ENCODE measurements at regions not wholly inside any gene's neighbourhood (a gene's known extent, or its start where the extent isn't known, plus 50 kb on each side); places are given as distances from the start of the nearest gene placed in this dataset.
A peak's percentile ranks its signal among the peaks of the same experiment; 100 is the strongest.
"Not testable (repeated sequence)": the region's sequence is repeated elsewhere in the genome, so short reads cannot be mapped to it uniquely, and the experiment has no call there.

DNA sequence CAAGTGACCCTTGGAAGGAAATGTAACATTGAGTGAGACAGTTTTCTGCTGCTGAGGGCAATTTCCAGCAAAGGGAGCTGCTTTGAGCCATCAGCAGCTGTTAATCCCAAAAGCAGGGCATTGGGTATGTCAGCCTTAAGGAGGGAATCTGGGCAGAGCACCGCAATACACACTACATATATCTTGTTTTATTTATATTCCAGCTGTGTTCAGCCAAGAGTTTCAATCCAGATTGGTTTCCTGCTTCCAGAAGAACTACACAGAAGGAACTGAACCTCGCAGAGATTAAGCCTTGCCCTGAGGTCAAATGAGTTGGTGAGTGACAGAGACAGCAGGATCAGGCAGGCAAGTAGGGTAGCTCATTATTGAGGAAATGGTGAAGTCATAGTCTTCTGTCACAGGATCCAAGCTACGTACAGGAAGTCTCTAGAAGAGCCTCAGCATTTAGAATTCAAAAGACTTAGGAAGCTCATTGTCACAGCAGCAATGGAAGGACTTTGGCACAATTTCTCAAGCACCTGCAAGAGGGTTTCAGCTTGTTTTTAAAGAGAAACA, 109.9 kb upstream of the HEY2 start:
- intact Hi-C loops (cut with DNase I; ENCODE audit: low total_unique reads), result no loop called here

DNA sequence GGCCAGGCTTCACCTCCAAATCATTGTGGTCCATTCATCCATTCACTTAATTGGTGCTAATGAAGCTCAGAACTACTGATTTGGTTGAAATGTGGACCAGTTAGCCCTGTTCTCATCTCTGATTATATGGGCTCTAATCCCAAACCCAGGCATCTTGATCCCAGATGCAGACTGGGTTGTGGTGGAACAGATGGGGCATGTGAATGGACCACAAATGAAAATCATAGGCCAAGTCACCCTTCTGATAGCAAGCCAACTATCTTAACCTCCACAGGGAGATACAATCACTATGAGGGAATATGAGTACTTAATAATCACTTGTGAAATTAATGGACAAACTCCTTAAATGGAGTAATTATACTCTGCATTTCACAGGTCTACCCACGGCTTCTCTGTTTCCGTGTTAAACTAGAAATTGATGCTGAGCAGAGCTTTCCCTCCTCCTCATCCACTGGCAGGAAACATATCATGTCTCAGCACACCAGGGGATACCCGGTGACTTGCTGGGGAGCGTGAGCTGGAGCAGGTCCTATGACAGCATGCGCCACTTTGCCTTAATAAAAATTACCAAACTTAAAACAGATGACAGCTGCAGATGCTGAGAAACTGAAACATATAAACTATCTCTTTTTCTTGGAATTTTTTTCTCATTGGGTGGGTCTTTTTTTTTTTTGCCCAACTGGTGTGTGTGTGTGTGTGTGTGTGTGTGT, 108.8 kb upstream of the HEY2 start:
- in situ Hi-C loops (cut with MboI; ENCODE audit: low sequenced_read_pairs in 4 of 4) (no loop called here), intact Hi-C loops (cut with DNase I; ENCODE audit: low total_unique reads) (no loop called here)
- Histone ChIP-seq H3K27ac (no peak overlapping the region), H3K4me1 (peaks cover 8 to 16% of the 10 kb centered on the region in 2 donors), H3K4me3 (no peak overlapping the region), H3K9me3 (no peaks in the 10 kb centered on the region), H3K36me3 (no peaks in the 10 kb centered on the region), H3K27me3 (no peaks in the 10 kb centered on the region)
- TF ChIP-seq, protein P1, sequence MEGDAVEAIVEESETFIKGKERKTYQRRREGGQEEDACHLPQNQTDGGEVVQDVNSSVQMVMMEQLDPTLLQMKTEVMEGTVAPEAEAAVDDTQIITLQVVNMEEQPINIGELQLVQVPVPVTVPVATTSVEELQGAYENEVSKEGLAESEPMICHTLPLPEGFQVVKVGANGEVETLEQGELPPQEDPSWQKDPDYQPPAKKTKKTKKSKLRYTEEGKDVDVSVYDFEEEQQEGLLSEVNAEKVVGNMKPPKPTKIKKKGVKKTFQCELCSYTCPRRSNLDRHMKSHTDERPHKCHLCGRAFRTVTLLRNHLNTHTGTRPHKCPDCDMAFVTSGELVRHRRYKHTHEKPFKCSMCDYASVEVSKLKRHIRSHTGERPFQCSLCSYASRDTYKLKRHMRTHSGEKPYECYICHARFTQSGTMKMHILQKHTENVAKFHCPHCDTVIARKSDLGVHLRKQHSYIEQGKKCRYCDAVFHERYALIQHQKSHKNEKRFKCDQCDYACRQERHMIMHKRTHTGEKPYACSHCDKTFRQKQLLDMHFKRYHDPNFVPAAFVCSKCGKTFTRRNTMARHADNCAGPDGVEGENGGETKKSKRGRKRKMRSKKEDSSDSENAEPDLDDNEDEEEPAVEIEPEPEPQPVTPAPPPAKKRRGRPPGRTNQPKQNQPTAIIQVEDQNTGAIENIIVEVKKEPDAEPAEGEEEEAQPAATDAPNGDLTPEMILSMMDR (IDR thresholded peaks at IDR 0.05 in 4 of 5, conservative IDR thresholded peaks at IDR 0.05 in 1 of 5), result no peak
- TF ChIP-seq POLR2A (IDR thresholded peaks at IDR 0.05), result no peak
- DNase-seq (no peak), ATAC-seq (no peak)

More for the DNA sequence above, 109.9 kb upstream of the HEY2 start:
- Histone ChIP-seq H3K9me3 (no peaks in the 10 kb centered on the region), H3K36me3 (no peaks in the 10 kb centered on the region), H3K27ac (peak overlapping the region in 3 of 4 donors; percentile 11 to 53 (median 33)), H3K4me1 (peaks cover 8 to 16% of the 10 kb centered on the region in 2 donors), H3K4me3 (no peak overlapping the region), H3K27me3 (no peaks in the 10 kb centered on the region)
- TF ChIP-seq POLR2A (IDR thresholded peaks at IDR 0.05), result no peak
- TF ChIP-seq, protein P1 (IDR thresholded peaks at IDR 0.05 in 4 of 5, conservative IDR thresholded peaks at IDR 0.05 in 1 of 5), result no peak
- ATAC-seq, result peak in 1 of 2 donors; percentile 75
- DNase-seq, result no peak
- in situ Hi-C loops (cut with MboI; ENCODE audit: low sequenced_read_pairs in 4 of 4), result no loop called here

DNA sequence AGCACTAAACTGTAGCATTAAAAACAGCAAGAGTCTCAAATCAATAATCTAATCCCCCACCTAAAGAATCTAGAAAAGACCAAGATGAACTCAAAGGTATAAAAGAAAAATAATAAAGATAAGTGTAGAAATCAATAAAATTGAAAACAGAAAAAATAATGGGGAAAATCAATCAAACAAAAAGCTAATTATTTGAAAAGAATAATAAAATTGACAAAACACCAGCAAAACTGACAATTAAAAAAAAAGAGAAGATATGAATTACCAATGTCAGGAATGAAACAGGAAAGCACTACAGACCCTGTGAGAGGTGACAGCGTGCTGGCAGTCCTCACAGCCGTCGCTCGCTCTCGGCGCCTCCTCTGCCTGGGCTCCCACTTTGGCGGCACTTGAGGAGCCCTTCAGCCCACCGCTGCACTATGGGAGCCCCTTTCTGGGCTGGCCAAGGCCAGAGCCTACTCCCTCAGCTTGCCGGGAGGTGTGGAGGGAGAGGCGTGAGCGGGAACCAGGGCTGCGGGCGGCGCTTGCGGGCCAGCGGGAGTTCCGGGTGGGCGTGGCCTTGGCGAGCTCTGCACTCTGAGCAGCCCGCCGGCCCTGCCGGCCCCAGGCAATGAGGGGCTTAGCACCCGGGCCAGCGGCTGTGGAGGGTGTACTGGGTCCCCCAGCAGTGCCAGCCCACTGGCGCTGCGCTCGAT, 105.3 kb upstream of the HEY2 start:
- in situ Hi-C loops (cut with MboI; ENCODE audit: low sequenced_read_pairs in 4 of 4); H3K4me3 ChIP-seq; intact Hi-C loops (cut with DNase I; ENCODE audit: low total_unique reads); H3K36me3 ChIP-seq; DNase-seq; ATAC-seq; H3K27me3 ChIP-seq; H3K27ac ChIP-seq; H3K9me3 ChIP-seq: not testable (repeated sequence)
- peaks cover 4 to 14% of the 10 kb centered on the region in 2 donors for H3K4me1 ChIP-seq

DNA sequence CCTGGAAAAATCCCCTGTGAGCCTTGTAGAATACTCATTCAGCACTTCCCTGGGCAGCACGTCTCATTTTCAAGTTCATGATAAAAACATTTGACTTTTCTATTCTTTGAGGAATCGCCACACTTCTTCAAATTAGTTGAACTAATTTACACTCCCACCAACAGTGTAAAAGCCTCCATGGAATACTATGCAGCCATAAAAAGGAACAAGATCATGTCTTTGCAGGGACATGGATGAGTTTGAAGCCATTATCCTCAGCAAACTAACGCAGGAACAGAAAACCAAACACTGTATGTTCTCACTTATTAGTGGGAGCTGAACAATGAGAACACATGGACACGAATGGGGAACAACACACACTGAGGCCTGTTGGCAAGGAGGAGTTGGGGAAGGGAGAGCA, 102.0 kb upstream of the HEY2 start:
- no peaks in the 10 kb centered on the region for H3K9me3 ChIP-seq
- no peak for TF ChIP-seq POLR2A (IDR thresholded peaks at IDR 0.05)
- TF ChIP-seq, protein P1 (IDR thresholded peaks at IDR 0.05 in 4 of 5, conservative IDR thresholded peaks at IDR 0.05 in 1 of 5), result no peak
- no peaks in the 10 kb centered on the region for H3K27me3 ChIP-seq
- no peaks in the 10 kb centered on the region for H3K36me3 ChIP-seq
- no peak overlapping the region for H3K4me3 ChIP-seq
- H3K4me1 ChIP-seq, result no peaks in the 10 kb centered on the region
- intact Hi-C loops (cut with DNase I; ENCODE audit: low total_unique reads) (no loop called here), in situ Hi-C loops (cut with MboI; ENCODE audit: low sequenced_read_pairs in 4 of 4) (no loop called here)
- DNase-seq (no peak), ATAC-seq (no peak)
- no peak overlapping the region for H3K27ac ChIP-seq

DNA sequence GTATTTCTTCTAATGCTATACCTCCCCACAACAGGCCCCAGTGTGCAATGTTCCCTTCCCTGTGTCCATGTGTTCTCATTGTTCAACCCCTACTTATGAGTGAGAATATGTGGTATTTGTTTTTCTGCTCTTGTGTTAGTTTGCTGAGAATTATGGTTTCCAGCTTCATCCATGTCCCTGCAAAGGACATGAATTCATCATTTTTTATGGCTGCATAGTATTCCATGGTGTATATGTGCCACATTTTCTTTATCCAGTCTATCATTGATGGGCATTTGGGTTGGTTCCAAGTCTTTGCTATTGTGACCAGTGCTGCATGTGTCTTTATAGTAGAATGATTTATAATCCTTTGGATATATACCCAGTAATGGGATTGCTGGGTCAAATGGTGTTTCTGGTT, 95.7 kb upstream of the HEY2 start:
- H3K27ac ChIP-seq; H3K27me3 ChIP-seq; H3K9me3 ChIP-seq; H3K4me1 ChIP-seq; DNase-seq; intact Hi-C loops (cut with DNase I; ENCODE audit: low total_unique reads); ATAC-seq; in situ Hi-C loops (cut with MboI; ENCODE audit: low sequenced_read_pairs in 4 of 4); H3K4me3 ChIP-seq; H3K36me3 ChIP-seq: not testable (repeated sequence)
